ENCODE measurements at regions not wholly inside any gene's neighbourhood (a gene's known extent, or its start where the extent isn't known, plus 50 kb on each side); places are given as distances from the start of the nearest gene placed in this dataset.
A peak's percentile ranks its signal among the peaks of the same experiment; 100 is the strongest.

GRCh38 chr10:78684947-78685346, 383.8 kb upstream of the ZMIZ1 start:
- Histone ChIP-seq H3K27me3 (ENCODE audit: control insufficient read depth in 1 of 2, insufficient read depth in 2 of 2, low read length in 2 of 2) (no peaks in the 10 kb centered on the region), H3K36me3 (ENCODE audit: control insufficient read depth in 2 of 2, insufficient read depth in 2 of 2, low read length in 1 of 2) (no peaks in the 10 kb centered on the region), H3K27ac (ENCODE audit: low read depth in 2 of 2, low read length in 1 of 2) (no peak overlapping the region), H3K4me3 (ENCODE audit: low read depth in 1 of 2, low read length in 2 of 2) (no peak overlapping the region), H3K9me3 (ENCODE audit: control insufficient read depth in 2 of 2, insufficient read depth in 1 of 2, low read depth in 1 of 2, low read length in 1 of 2) (peaks cover 0 to 2% of the 10 kb centered on the region in 2 donors), H3K4me1 (ENCODE audit: control insufficient read depth in 2 of 2, insufficient read depth in 2 of 2, low read length in 1 of 2) (peaks cover 0 to 3% of the 10 kb centered on the region in 2 donors)
- 71 to 77% methylated on average over 9 of the region's 9 CpGs for WGBS, 2 donors

GRCh38 chr10:78685466-78686103, 383.2 kb upstream of the ZMIZ1 start:
- Histone ChIP-seq H3K27ac (ENCODE audit: low read depth in 2 of 2, low read length in 1 of 2) (no peak overlapping the region), H3K27me3 (ENCODE audit: control insufficient read depth in 1 of 2, insufficient read depth in 2 of 2, low read length in 2 of 2) (no peaks in the 10 kb centered on the region), H3K4me1 (ENCODE audit: control insufficient read depth in 2 of 2, insufficient read depth in 2 of 2, low read length in 1 of 2) (peaks cover 0 to 3% of the 10 kb centered on the region in 2 donors), H3K4me3 (ENCODE audit: low read depth in 1 of 2, low read length in 2 of 2) (no peak overlapping the region), H3K36me3 (ENCODE audit: control insufficient read depth in 2 of 2, insufficient read depth in 2 of 2, low read length in 1 of 2) (no peaks in the 10 kb centered on the region), H3K9me3 (ENCODE audit: control insufficient read depth in 2 of 2, insufficient read depth in 1 of 2, low read depth in 1 of 2, low read length in 1 of 2) (peaks cover 0 to 2% of the 10 kb centered on the region in 2 donors)
- WGBS, 2 donors, result 71 to 77% methylated on average over 7 of the region's 7 CpGs

- Histone ChIP-seq H3K27ac (ENCODE audit: low read depth in 2 of 2, low read length in 1 of 2) (no peak overlapping the region), H3K4me1 (ENCODE audit: control insufficient read depth in 2 of 2, insufficient read depth in 2 of 2, low read length in 1 of 2) (peaks cover 0 to 3% of the 10 kb centered on the region in 2 donors), H3K27me3 (ENCODE audit: control insufficient read depth in 1 of 2, insufficient read depth in 2 of 2, low read length in 2 of 2) (no peaks in the 10 kb centered on the region), H3K9me3 (ENCODE audit: control insufficient read depth in 2 of 2, insufficient read depth in 1 of 2, low read depth in 1 of 2, low read length in 1 of 2) (peaks cover 0 to 2% of the 10 kb centered on the region in 2 donors), H3K4me3 (ENCODE audit: low read depth in 1 of 2, low read length in 2 of 2) (no peak overlapping the region), H3K36me3 (ENCODE audit: control insufficient read depth in 2 of 2, insufficient read depth in 2 of 2, low read length in 1 of 2) (no peaks in the 10 kb centered on the region)
- WGBS, 2 donors, result 81 to 83% methylated on average over 10 of the region's 10 CpGs
Observed at GRCh38 chr10:78686444-78687060, 382.2 kb upstream of the ZMIZ1 start.

- Histone ChIP-seq H3K27me3 (ENCODE audit: control insufficient read depth in 1 of 2, insufficient read depth in 2 of 2, low read length in 2 of 2) (no peaks in the 10 kb centered on the region), H3K9me3 (ENCODE audit: control insufficient read depth in 2 of 2, insufficient read depth in 1 of 2, low read depth in 1 of 2, low read length in 1 of 2) (peaks cover 0 to 2% of the 10 kb centered on the region in 2 donors), H3K27ac (ENCODE audit: low read depth in 2 of 2, low read length in 1 of 2) (no peak overlapping the region), H3K36me3 (ENCODE audit: control insufficient read depth in 2 of 2, insufficient read depth in 2 of 2, low read length in 1 of 2) (no peaks in the 10 kb centered on the region), H3K4me3 (ENCODE audit: low read depth in 1 of 2, low read length in 2 of 2) (no peak overlapping the region), H3K4me1 (ENCODE audit: control insufficient read depth in 2 of 2, insufficient read depth in 2 of 2, low read length in 1 of 2) (peaks cover 0 to 3% of the 10 kb centered on the region in 2 donors)
Observed at GRCh38 chr10:78687626-78688025, 381.1 kb upstream of the ZMIZ1 start.

GRCh38 chr10:78688230-78688900, 380.4 kb upstream of the ZMIZ1 start:
- no peaks in the 10 kb centered on the region for H3K36me3 ChIP-seq (ENCODE audit: control insufficient read depth in 2 of 2, insufficient read depth in 2 of 2, low read length in 1 of 2)

GRCh38 chr10:78688901-78689583, 379.7 kb upstream of the ZMIZ1 start:
- H3K27ac ChIP-seq (ENCODE audit: low read depth in 2 of 2, low read length in 1 of 2), result peak overlapping the region; percentile 23 to 53
- peaks cover 0 to 2% of the 10 kb centered on the region in 2 donors for H3K9me3 ChIP-seq (ENCODE audit: control insufficient read depth in 2 of 2, insufficient read depth in 1 of 2, low read depth in 1 of 2, low read length in 1 of 2)
- H3K36me3 ChIP-seq (ENCODE audit: control insufficient read depth in 2 of 2, insufficient read depth in 2 of 2, low read length in 1 of 2), result no peaks in the 10 kb centered on the region
- 29 to 37% methylated on average over 13 of the region's 13 CpGs for WGBS, 2 donors
- H3K27me3 ChIP-seq (ENCODE audit: control insufficient read depth in 1 of 2, insufficient read depth in 2 of 2, low read length in 2 of 2), result no peaks in the 10 kb centered on the region
- H3K4me3 ChIP-seq (ENCODE audit: low read depth in 1 of 2, low read length in 2 of 2), result no peak overlapping the region
- peaks cover 0 to 3% of the 10 kb centered on the region in 2 donors for H3K4me1 ChIP-seq (ENCODE audit: control insufficient read depth in 2 of 2, insufficient read depth in 2 of 2, low read length in 1 of 2)

More at GRCh38 chr10:78688230-78688900, 380.4 kb upstream of the ZMIZ1 start:
- WGBS, 2 donors, result 65 to 70% methylated on average over 6 of the region's 6 CpGs
- Histone ChIP-seq H3K4me3 (ENCODE audit: low read depth in 1 of 2, low read length in 2 of 2) (no peak overlapping the region), H3K9me3 (ENCODE audit: control insufficient read depth in 2 of 2, insufficient read depth in 1 of 2, low read depth in 1 of 2, low read length in 1 of 2) (peaks cover 0 to 2% of the 10 kb centered on the region in 2 donors), H3K4me1 (ENCODE audit: control insufficient read depth in 2 of 2, insufficient read depth in 2 of 2, low read length in 1 of 2) (peaks cover 0 to 3% of the 10 kb centered on the region in 2 donors), H3K27me3 (ENCODE audit: control insufficient read depth in 1 of 2, insufficient read depth in 2 of 2, low read length in 2 of 2) (no peaks in the 10 kb centered on the region), H3K27ac (ENCODE audit: low read depth in 2 of 2, low read length in 1 of 2) (peak overlapping the region; percentile 23 to 34)

- Histone ChIP-seq H3K36me3 (ENCODE audit: control insufficient read depth in 2 of 2, insufficient read depth in 2 of 2, low read length in 1 of 2) (no peaks in the 10 kb centered on the region), H3K9me3 (ENCODE audit: control insufficient read depth in 2 of 2, insufficient read depth in 1 of 2, low read depth in 1 of 2, low read length in 1 of 2) (peaks cover 0 to 2% of the 10 kb centered on the region in 2 donors), H3K4me3 (ENCODE audit: low read depth in 1 of 2, low read length in 2 of 2) (no peak overlapping the region), H3K4me1 (ENCODE audit: control insufficient read depth in 2 of 2, insufficient read depth in 2 of 2, low read length in 1 of 2) (peaks cover 0 to 3% of the 10 kb centered on the region in 2 donors), H3K27ac (ENCODE audit: low read depth in 2 of 2, low read length in 1 of 2) (peak overlapping the region in 1 of 2 donors; percentile 53), H3K27me3 (ENCODE audit: control insufficient read depth in 1 of 2, insufficient read depth in 2 of 2, low read length in 2 of 2) (no peaks in the 10 kb centered on the region)
- WGBS, 2 donors, result 56 to 75% methylated on average over 2 of the region's 2 CpGs
Observed at GRCh38 chr10:78689584-78689935, 379.2 kb upstream of the ZMIZ1 start.

GRCh38 chr10:78690354-78691111, 378.2 kb upstream of the ZMIZ1 start:
- no peak overlapping the region for H3K27ac ChIP-seq (ENCODE audit: low read depth in 2 of 2, low read length in 1 of 2)
- 80 to 87% methylated on average over 3 of the region's 3 CpGs for WGBS, 2 donors
- no peak overlapping the region for H3K4me3 ChIP-seq (ENCODE audit: low read depth in 1 of 2, low read length in 2 of 2)
- peaks cover 0 to 2% of the 10 kb centered on the region in 2 donors for H3K9me3 ChIP-seq (ENCODE audit: control insufficient read depth in 2 of 2, insufficient read depth in 1 of 2, low read depth in 1 of 2, low read length in 1 of 2)
- H3K27me3 ChIP-seq (ENCODE audit: control insufficient read depth in 1 of 2, insufficient read depth in 2 of 2, low read length in 2 of 2), result no peaks in the 10 kb centered on the region
- peaks cover 0 to 3% of the 10 kb centered on the region in 2 donors for H3K4me1 ChIP-seq (ENCODE audit: control insufficient read depth in 2 of 2, insufficient read depth in 2 of 2, low read length in 1 of 2)
- no peaks in the 10 kb centered on the region for H3K36me3 ChIP-seq (ENCODE audit: control insufficient read depth in 2 of 2, insufficient read depth in 2 of 2, low read length in 1 of 2)

Measured in esophagus (tissue), 2 donors.